Brain pericyte (primary cell): ENCODE measurements at regions not wholly inside any gene's neighbourhood (a gene's known extent, or its start where the extent isn't known, plus 50 kb on each side); places are given as distances from the start of the nearest gene placed in this dataset.
"Not testable (repeated sequence)": the region's sequence is repeated elsewhere in the genome, so short reads cannot be mapped to it uniquely, and the experiment has no call there.

Source experiments
- DNase-seq: peaks from one replicate; pipeline ENCODE4 v3.0.0-alpha.2; 2012; ENCODE audit warnings: low read depth, low spot score

- no peak for DNase-seq
These were observed 447.5 kb upstream of the COX7C start for GRCh38 chr5:86170194-86170593.

- no peak for DNase-seq
These were observed 442.5 kb upstream of the COX7C start for GRCh38 chr5:86175224-86175623.

- DNase-seq = no peak
These were observed 418.5 kb upstream of the COX7C start for GRCh38 chr5:86199287-86199686.

GRCh38 chr5:86228147-86228546 lies 389.6 kb upstream of the COX7C start:
- no peak for DNase-seq

- no peak for DNase-seq
These were observed 385.5 kb upstream of the COX7C start for GRCh38 chr5:86232246-86232645.

- no peak for DNase-seq
These were observed 373.6 kb upstream of the COX7C start for GRCh38 chr5:86244153-86244552.

- DNase-seq = no peak
These were observed 359.9 kb upstream of the COX7C start for GRCh38 chr5:86257871-86258270.

- not testable (repeated sequence) for DNase-seq
These were observed 333.1 kb upstream of the COX7C start for GRCh38 chr5:86284400-86285190.

GRCh38 chr5:86287437-86287836 lies 330.3 kb upstream of the COX7C start:
- DNase-seq = not testable (repeated sequence)

GRCh38 chr5:86289786-86290185 lies 328.0 kb upstream of the COX7C start:
- not testable (repeated sequence) for DNase-seq

GRCh38 chr5:86292811-86293210 lies 324.9 kb upstream of the COX7C start:
- DNase-seq = not testable (repeated sequence)

- not testable (repeated sequence) for DNase-seq
These were observed 315.1 kb upstream of the COX7C start for GRCh38 chr5:86302643-86303042.

GRCh38 chr5:86305050-86305449 lies 312.7 kb upstream of the COX7C start:
- DNase-seq = not testable (repeated sequence)

- DNase-seq = no peak
These were observed 302.8 kb upstream of the COX7C start for GRCh38 chr5:86314951-86315350.

- no peak for DNase-seq
These were observed 297.5 kb upstream of the COX7C start for GRCh38 chr5:86320266-86320665.

- DNase-seq = no peak
These were observed 288.4 kb upstream of the COX7C start for GRCh38 chr5:86329318-86329717.

GRCh38 chr5:86330736-86331135 lies 287.0 kb upstream of the COX7C start:
- DNase-seq = no peak

GRCh38 chr5:86332851-86333250 lies 284.9 kb upstream of the COX7C start:
- DNase-seq = no peak

- no peak for DNase-seq
These were observed 279.9 kb upstream of the COX7C start for GRCh38 chr5:86337667-86338460.

- no peak for DNase-seq
These were observed 263.1 kb upstream of the COX7C start for GRCh38 chr5:86354664-86355063.

GRCh38 chr5:86360801-86361200 lies 256.9 kb upstream of the COX7C start:
- no peak for DNase-seq

GRCh38 chr5:86371061-86371460 lies 246.7 kb upstream of the COX7C start:
- DNase-seq = no peak

GRCh38 chr5:86374611-86375010 lies 243.1 kb upstream of the COX7C start:
- DNase-seq = no peak
